ENCODE measurements at regions not wholly inside any gene's neighbourhood (a gene's known extent, or its start where the extent isn't known, plus 50 kb on each side); places are given as distances from the start of the nearest gene placed in this dataset.

DNA sequence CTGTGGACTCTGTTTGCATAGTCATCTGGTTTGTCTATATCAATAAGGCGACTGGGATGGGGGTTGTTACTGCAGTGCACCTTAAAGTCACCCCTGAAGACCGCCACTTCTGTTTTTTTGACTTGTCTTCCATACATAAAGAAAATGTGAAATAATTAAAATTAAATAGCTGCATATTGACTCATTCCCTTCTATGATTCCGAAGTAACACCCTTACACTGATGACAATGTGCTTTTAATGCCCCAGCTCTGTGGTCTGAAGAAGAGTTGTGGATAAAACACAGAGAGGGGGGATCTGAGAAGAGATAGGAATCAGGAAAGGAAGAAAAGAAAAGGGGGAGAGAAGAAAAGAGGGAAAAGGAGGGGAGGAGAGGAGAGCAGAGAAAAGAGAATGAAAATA is 796.9 kb upstream of the MBL2 start:
- no peak overlapping the region for H3K4me3 ChIP-seq (ENCODE audit: low read depth, low read length)

DNA sequence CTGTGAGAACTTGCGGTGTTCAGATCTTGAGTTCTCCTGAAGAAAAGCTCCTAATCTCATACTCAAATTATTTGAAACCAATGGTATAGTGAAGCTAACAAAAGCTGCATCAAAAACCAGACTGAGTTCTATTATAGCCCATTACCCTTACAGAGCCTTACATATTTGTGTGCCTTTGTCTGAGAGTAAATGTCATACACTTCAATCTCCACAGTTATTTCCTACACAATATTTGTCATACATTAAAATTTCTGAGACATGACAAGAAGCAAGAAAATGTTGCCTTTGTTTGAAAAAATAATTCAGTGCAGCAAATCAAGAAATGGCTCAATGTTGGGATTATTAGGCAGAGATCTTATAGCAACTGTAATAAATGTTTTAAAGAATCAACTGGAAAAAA is 776.1 kb upstream of the MBL2 start:
- H3K27me3 ChIP-seq = no peaks in the 10 kb centered on the region
- TF ChIP-seq CTCF (IDR thresholded peaks at IDR 0.05; ENCODE audit: low read depth, low read length) = no peak
- no peak overlapping the region for H3K4me3 ChIP-seq (ENCODE audit: low read depth, low read length)
- H3K4me1 ChIP-seq = no peaks in the 10 kb centered on the region
- no peaks in the 10 kb centered on the region for H3K36me3 ChIP-seq
- no peak for DNase-seq
- H3K9me3 ChIP-seq = no peaks in the 10 kb centered on the region

More for the DNA sequence above, 796.9 kb upstream of the MBL2 start:
- H3K27me3 ChIP-seq = no peaks in the 10 kb centered on the region
- H3K9me3 ChIP-seq = no peaks in the 10 kb centered on the region
- no peak for DNase-seq
- H3K4me1 ChIP-seq = no peaks in the 10 kb centered on the region
- H3K36me3 ChIP-seq = no peaks in the 10 kb centered on the region
- no peak for TF ChIP-seq CTCF (IDR thresholded peaks at IDR 0.05; ENCODE audit: low read depth, low read length)

GRCh38 chr10:53547364-53547763 is 774.8 kb upstream of the MBL2 start:
- H3K9me3 ChIP-seq = no peaks in the 10 kb centered on the region
- no peak for DNase-seq
- TF ChIP-seq CTCF (IDR thresholded peaks at IDR 0.05; ENCODE audit: low read depth, low read length) = no peak
- no peaks in the 10 kb centered on the region for H3K27me3 ChIP-seq
- no peak overlapping the region for H3K4me3 ChIP-seq (ENCODE audit: low read depth, low read length)
- H3K4me1 ChIP-seq = no peaks in the 10 kb centered on the region
- no peaks in the 10 kb centered on the region for H3K36me3 ChIP-seq

DNA sequence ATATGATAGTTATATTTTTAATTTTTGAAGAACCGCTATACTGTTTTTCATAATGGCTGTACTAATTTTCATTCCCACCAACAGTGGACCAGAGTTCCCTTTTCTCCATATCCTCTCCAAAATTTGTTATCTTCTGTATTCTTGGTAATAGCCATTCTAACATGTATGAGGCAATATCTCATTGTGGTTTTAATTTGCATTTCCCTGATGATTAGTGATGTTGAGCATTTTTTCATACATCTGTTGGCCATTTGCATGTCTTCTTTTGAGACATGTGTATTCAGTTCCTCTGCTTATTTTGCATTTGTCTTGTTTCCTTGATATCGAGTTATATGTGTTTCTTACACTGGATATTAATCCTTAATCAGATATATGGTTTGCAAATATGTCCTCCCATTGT is 770.8 kb upstream of the MBL2 start:
- no peak for DNase-seq
- H3K4me1 ChIP-seq = no peaks in the 10 kb centered on the region
- no peaks in the 10 kb centered on the region for H3K9me3 ChIP-seq
- no peak overlapping the region for H3K4me3 ChIP-seq (ENCODE audit: low read depth, low read length)
- no peak for TF ChIP-seq CTCF (IDR thresholded peaks at IDR 0.05; ENCODE audit: low read depth, low read length)
- no peaks in the 10 kb centered on the region for H3K27me3 ChIP-seq
- H3K36me3 ChIP-seq = no peaks in the 10 kb centered on the region

- no peak for TF ChIP-seq CTCF (IDR thresholded peaks at IDR 0.05; ENCODE audit: low read depth, low read length)
- Histone ChIP-seq H3K9me3 (no peaks in the 10 kb centered on the region), H3K36me3 (no peaks in the 10 kb centered on the region), H3K4me3 (ENCODE audit: low read depth, low read length) (no peak overlapping the region), H3K4me1 (no peaks in the 10 kb centered on the region; the same call in none of the 2 replicates), H3K27me3 (no peaks in the 10 kb centered on the region)
- peak; percentile 15 for DNase-seq
These were observed 764.9 kb upstream of the MBL2 start for GRCh38 chr10:53537508-53537907.

GRCh38 chr10:53536322-53536721 is 763.7 kb upstream of the MBL2 start:
- Histone ChIP-seq H3K4me1 (no peaks in the 10 kb centered on the region; the same call in none of the 2 replicates), H3K27me3 (no peaks in the 10 kb centered on the region), H3K4me3 (ENCODE audit: low read depth, low read length) (no peak overlapping the region), H3K36me3 (no peaks in the 10 kb centered on the region), H3K9me3 (no peaks in the 10 kb centered on the region)
- DNase-seq = no peak
- no peak for TF ChIP-seq CTCF (IDR thresholded peaks at IDR 0.05; ENCODE audit: low read depth, low read length)

All from BE2C (cell line).